Endodermal cell (in vitro differentiated cells): ENCODE measurements at regions not wholly inside any gene's neighbourhood (a gene's known extent, or its start where the extent isn't known, plus 50 kb on each side); places are given as distances from the start of the nearest gene placed in this dataset.

Experiments used
- DNase-seq: peaks from one replicate; pipeline ENCODE4 v3.0.0-alpha.2; 2017
- H3K27ac ChIP-seq: 2 replicates; pipeline ENCODE4 v1.5.1; 2013; ENCODE audit warnings: mild to moderate bottlenecking, low read depth, low read length, moderate library complexity
- H3K27me3 ChIP-seq: 2 replicates; pipeline ENCODE4 v1.6.1; 2013; ENCODE audit warnings: mild to moderate bottlenecking, low read length, moderate library complexity; ENCODE audit not compliant: insufficient read depth, control insufficient read depth, poor library complexity, severe bottlenecking
- H3K36me3 ChIP-seq: 2 replicates; pipeline ENCODE4 v1.7.0; 2013; ENCODE audit warnings: mild to moderate bottlenecking, low read length, moderate library complexity; ENCODE audit not compliant: control insufficient read depth, insufficient read depth
- H3K4me1 ChIP-seq: one replicate; pipeline ENCODE4 v1.7.0; 2013; ENCODE audit warnings: low read length; ENCODE audit not compliant: control insufficient read depth, insufficient read depth
- H3K4me3 ChIP-seq: 2 replicates; pipeline ENCODE4 v1.5.1; 2013; ENCODE audit warnings: mild to moderate bottlenecking, low read length, moderate library complexity
- H3K9ac ChIP-seq: 2 replicates; pipeline ENCODE4 v1.6.1; 2013; ENCODE audit warnings: mild to moderate bottlenecking, low read length, moderate library complexity; ENCODE audit not compliant: poor library complexity, severe bottlenecking; ENCODE audit errors: extremely low read depth
- H3K9me3 ChIP-seq: 2 replicates; pipeline ENCODE4 v1.6.1; 2013; ENCODE audit warnings: mild to moderate bottlenecking, low read length, moderate library complexity; ENCODE audit not compliant: control insufficient read depth
- H3K27ac Mint-ChIP-seq: 2 replicates; pipeline ENCODE4 v1.8.0; 2020; ENCODE audit warnings: mixed read lengths
- H3K27me3 Mint-ChIP-seq: 2 replicates; pipeline ENCODE4 v1.8.0; 2021; ENCODE audit warnings: mild to moderate bottlenecking, mixed read lengths; ENCODE audit not compliant: insufficient read depth
- H3K36me3 Mint-ChIP-seq: 2 replicates; pipeline ENCODE4 v1.8.0; 2020; ENCODE audit warnings: low read depth, mixed read lengths
- H3K4me1 Mint-ChIP-seq: 2 replicates; pipeline ENCODE4 v1.8.0; 2020; ENCODE audit warnings: mixed read lengths
- H3K4me3 Mint-ChIP-seq: 2 replicates; pipeline ENCODE4 v1.8.0; 2020; ENCODE audit warnings: mild to moderate bottlenecking, moderate library complexity, mixed read lengths
- H3K9me3 Mint-ChIP-seq: 2 replicates; pipeline ENCODE4 v1.8.0; 2020; ENCODE audit warnings: mild to moderate bottlenecking, mixed read lengths
- WGBS, 2 experiments: methylation state at CpG; one replicate each; pipeline versions ENCODE4 v1.1.5 to v1.1.7; 2013; ENCODE audit warnings: missing lambda C conversion rate in 2 of 2, mixed read lengths in 1 of 2; ENCODE audit not compliant: insufficient coverage in 1 of 2, insufficient read length in 1 of 2; 5-methylcytosine and 5-hydroxymethylcytosine counted together
- TF ChIP-seq, protein P1 (sequence below): fragments of 200-600 bp; sonication (generic); conservative IDR thresholded peaks from 2 replicates; pipeline ENCODE4 v1.5.0; 2021; ENCODE audit warnings: antibody characterized with exemption, mild to moderate bottlenecking

DNA sequence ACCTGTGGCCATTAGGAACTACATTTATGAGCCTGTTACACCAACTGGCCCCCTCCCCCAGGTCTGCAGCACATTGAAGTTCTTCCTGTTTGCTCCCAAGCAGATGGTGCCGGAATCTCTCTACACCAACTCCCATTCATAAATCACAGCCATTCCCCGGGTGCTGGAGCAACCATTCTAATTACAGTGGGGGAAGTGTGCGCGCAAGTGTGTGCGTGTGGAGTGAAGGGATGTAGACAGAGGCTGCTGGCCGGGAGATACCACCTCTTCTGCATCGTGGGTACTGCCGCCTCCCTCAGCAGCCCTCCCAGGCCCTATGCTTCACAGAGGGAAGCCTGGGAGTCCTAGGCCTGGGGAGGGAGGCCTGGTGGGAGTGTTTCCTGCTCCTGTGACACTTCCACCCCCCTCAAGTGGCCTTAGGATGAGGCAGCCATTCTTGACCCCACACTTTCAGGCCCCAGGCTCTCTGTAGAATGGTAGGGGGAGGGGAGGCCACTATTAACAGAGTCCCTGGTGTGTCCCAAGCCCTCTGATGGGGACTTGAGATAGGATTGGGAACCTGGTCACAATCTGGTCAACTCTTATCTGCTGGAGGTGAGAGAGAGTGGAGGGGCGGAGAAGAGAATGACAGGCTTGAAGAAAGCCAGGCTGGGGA is 69.1 kb downstream of the MAGEF1 start:
- DNase-seq = no peak
- Mint-ChIP-seq H3K27me3 (peaks cover 4% of the 10 kb centered on the region), H3K36me3 (no peaks in the 10 kb centered on the region), H3K4me3 (peak overlapping the region; percentile 8), H3K4me1 (peaks cover 42% of the 10 kb centered on the region), H3K9me3 (no peaks in the 10 kb centered on the region), H3K27ac (peak overlapping the region; percentile 95)
- H3K36me3 ChIP-seq = no peaks in the 10 kb centered on the region
- H3K27me3 ChIP-seq = no peaks in the 10 kb centered on the region
- 74 to 100% methylated on average over 2 to 9 of the region's 9 CpGs for WGBS, 2 experiments
- H3K4me3 ChIP-seq = peak overlapping the region; percentile 19
- peaks cover 26% of the 10 kb centered on the region for H3K4me1 ChIP-seq
- H3K27ac ChIP-seq = no peak overlapping the region
- TF ChIP-seq, protein P1, sequence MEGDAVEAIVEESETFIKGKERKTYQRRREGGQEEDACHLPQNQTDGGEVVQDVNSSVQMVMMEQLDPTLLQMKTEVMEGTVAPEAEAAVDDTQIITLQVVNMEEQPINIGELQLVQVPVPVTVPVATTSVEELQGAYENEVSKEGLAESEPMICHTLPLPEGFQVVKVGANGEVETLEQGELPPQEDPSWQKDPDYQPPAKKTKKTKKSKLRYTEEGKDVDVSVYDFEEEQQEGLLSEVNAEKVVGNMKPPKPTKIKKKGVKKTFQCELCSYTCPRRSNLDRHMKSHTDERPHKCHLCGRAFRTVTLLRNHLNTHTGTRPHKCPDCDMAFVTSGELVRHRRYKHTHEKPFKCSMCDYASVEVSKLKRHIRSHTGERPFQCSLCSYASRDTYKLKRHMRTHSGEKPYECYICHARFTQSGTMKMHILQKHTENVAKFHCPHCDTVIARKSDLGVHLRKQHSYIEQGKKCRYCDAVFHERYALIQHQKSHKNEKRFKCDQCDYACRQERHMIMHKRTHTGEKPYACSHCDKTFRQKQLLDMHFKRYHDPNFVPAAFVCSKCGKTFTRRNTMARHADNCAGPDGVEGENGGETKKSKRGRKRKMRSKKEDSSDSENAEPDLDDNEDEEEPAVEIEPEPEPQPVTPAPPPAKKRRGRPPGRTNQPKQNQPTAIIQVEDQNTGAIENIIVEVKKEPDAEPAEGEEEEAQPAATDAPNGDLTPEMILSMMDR = no peak
- no peak overlapping the region for H3K9ac ChIP-seq
- no peaks in the 10 kb centered on the region for H3K9me3 ChIP-seq

DNA sequence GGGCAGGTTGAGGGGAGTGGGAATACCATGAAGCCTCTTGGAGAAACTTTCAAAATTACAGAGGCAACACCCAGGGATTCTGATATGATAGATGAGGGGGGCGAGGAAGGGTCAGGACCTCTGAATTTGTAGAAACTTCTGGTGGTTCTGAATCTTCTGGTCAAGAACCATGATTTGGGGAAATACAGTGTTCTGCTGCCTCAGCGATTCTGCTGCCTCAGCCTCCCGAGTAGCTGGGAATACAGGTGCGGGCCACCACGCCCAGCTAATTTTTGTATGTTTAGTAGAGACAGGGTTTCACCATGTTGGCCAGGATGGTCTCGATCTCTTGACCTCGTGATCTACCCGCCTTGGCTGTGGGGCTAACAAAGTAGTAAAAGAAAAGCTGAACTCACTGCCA is 70.4 kb downstream of the MAGEF1 start:
- peaks cover 26% of the 10 kb centered on the region for H3K4me1 ChIP-seq
- Mint-ChIP-seq H3K4me1 (peaks cover 45% of the 10 kb centered on the region), H3K4me3 (no peak overlapping the region), H3K27ac (no peak overlapping the region), H3K9me3 (no peaks in the 10 kb centered on the region), H3K27me3 (peaks cover 4% of the 10 kb centered on the region), H3K36me3 (no peaks in the 10 kb centered on the region)
- H3K27me3 ChIP-seq = no peaks in the 10 kb centered on the region
- TF ChIP-seq, protein P1 = no peak
- H3K27ac ChIP-seq = no peak overlapping the region
- 95 to 96% methylated on average over 5 to 8 of the region's 8 CpGs for WGBS, 2 experiments
- H3K36me3 ChIP-seq = no peaks in the 10 kb centered on the region
- DNase-seq = no peak
- no peaks in the 10 kb centered on the region for H3K9me3 ChIP-seq
- no peak overlapping the region for H3K4me3 ChIP-seq
- no peak overlapping the region for H3K9ac ChIP-seq

DNA sequence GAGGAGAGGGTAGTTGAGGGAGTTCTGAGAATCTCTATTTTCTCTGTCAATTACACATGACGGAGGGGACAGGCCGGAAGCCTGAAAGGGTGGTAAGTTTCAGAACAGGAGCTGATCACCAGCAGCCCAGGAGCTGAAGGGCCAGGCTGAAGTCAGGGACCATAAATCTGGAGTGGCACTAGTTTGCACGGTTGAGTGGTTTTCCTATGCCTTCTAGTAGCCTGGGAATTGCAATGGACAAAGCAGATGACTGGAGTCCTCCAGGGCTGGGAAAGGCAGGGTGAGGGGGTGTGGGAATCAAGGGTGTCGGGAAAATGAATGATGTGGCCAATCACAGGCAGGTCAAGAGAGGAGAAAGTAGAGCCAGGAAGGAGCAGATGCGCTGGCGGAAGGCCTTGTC is 72.5 kb downstream of the MAGEF1 start:
- Mint-ChIP-seq H3K4me1 (peaks cover 40% of the 10 kb centered on the region), H3K36me3 (no peaks in the 10 kb centered on the region), H3K27ac (no peak overlapping the region), H3K27me3 (peaks cover 12% of the 10 kb centered on the region), H3K4me3 (no peak overlapping the region), H3K9me3 (no peaks in the 10 kb centered on the region)
- TF ChIP-seq, protein P1 = no peak
- Histone ChIP-seq H3K36me3 (no peaks in the 10 kb centered on the region), H3K9me3 (no peaks in the 10 kb centered on the region), H3K27ac (no peak overlapping the region), H3K4me3 (no peak overlapping the region), H3K9ac (no peak overlapping the region), H3K4me1 (peaks cover 18% of the 10 kb centered on the region), H3K27me3 (no peaks in the 10 kb centered on the region)
- DNase-seq = no peak
- WGBS, 2 experiments = 90 to 94% methylated on average over 6 of the region's 6 CpGs
